H1 (cell line): ENCODE measurements at regions not wholly inside any gene's neighbourhood (a gene's known extent, or its start where the extent isn't known, plus 50 kb on each side); places are given as distances from the start of the nearest gene placed in this dataset.

Experiments
- CTCF ChIA-PET: fragments of 300-600 bp; sonication (Branson Sonifier 250); formaldehyde crosslinking; loops from one replicate; lab custom pipeline; 2021; ENCODE audit not compliant: partially characterized antibody; lab: Charles Lee
- POLR2A ChIA-PET: fragments of 300-600 bp; sonication (Branson Sonifier 250); formaldehyde crosslinking; loops from one replicate; lab custom pipeline; 2021; ENCODE audit warnings: inconsistent platforms; ENCODE audit not compliant: partially characterized antibody; lab: Charles Lee
- DNase-seq, 2 experiments: peaks; one replicate each; pipeline versions ENCODE4 v3.0.0 to v3.0.0-alpha.2; 2010 to 2022; ENCODE audit warnings: low spot score in 2 of 2, low read depth in 1 of 2, mixed read lengths in 1 of 2
- FAIRE-seq: peaks from 2 replicates; lab custom pipeline; 2011; peaks lifted over from hg19 to GRCh38; lab: Jason Lieb, UNC
- H2AFZ ChIP-seq: 2 replicates; pipeline ENCODE4 v1.8.1; 2012; ENCODE audit warnings: low read length, inconsistent platforms
- H2AK5ac ChIP-seq: 2 replicates; pipeline ENCODE4 v1.6.1; 2013; ENCODE audit warnings: low read depth, low read length
- H2BK120ac ChIP-seq: replicated peaks from 2 replicates; pipeline ENCODE3; 2013; ENCODE audit warnings: low read depth, low read length, inconsistent platforms
- H2BK12ac ChIP-seq: 2 replicates; pipeline ENCODE4 v1.6.1; 2013; ENCODE audit warnings: low read depth, low read length
- H2BK15ac ChIP-seq: 2 replicates; pipeline ENCODE4 v1.6.1; 2013; ENCODE audit warnings: low read length
- H2BK20ac ChIP-seq: 2 replicates; pipeline ENCODE4 v1.6.1; 2013; ENCODE audit warnings: low read length
- H2BK5ac ChIP-seq: 2 replicates; pipeline ENCODE4 v1.6.1; 2013; ENCODE audit warnings: low read depth, low read length
- H3K14ac ChIP-seq: 2 replicates; pipeline ENCODE4 v1.6.1; 2013; ENCODE audit warnings: inconsistent platforms; ENCODE audit not compliant: insufficient read length
- H3K18ac ChIP-seq: 2 replicates; pipeline ENCODE4 v1.6.1; 2013; ENCODE audit warnings: low read length; ENCODE audit errors: extremely low read depth
- H3K23ac ChIP-seq: 2 replicates; pipeline ENCODE4 v1.6.1; 2013; ENCODE audit warnings: inconsistent platforms; ENCODE audit not compliant: insufficient read length
- H3K23me2 ChIP-seq: 2 replicates; pipeline ENCODE4 v1.6.1; 2013; ENCODE audit warnings: low read depth, low read length
- H3K27ac ChIP-seq: 2 replicates; pipeline ENCODE4 v1.6.1; 2011; ENCODE audit warnings: low read depth, low read length, inconsistent platforms
- H3K27me3 ChIP-seq, 4 experiments: replicated peaks in 1 of 4; 1 replicate in 1 of 4; 2 replicates in 3 of 4; pipeline versions ENCODE4 v1.6.1 to v1.8.1; 2011 to 2013; ENCODE audit warnings: low read length in 3 of 4, mild to moderate bottlenecking in 3 of 4, inconsistent platforms in 2 of 4, mixed read lengths in 2 of 4, moderate library complexity in 1 of 4; ENCODE audit not compliant: control insufficient read depth in 3 of 4, insufficient read depth in 3 of 4; ENCODE audit errors: extremely low read depth in 1 of 4
- H3K36me3 ChIP-seq, 4 experiments: 2 replicates each; pipeline versions ENCODE4 v1.6.1 to v1.8.1; 2011 to 2013; ENCODE audit warnings: mild to moderate bottlenecking in 4 of 4, low read length in 3 of 4, moderate library complexity in 2 of 4, control low read depth in 1 of 4, inconsistent platforms in 1 of 4; ENCODE audit not compliant: insufficient read depth in 4 of 4, control insufficient read depth in 2 of 4
- H3K4ac ChIP-seq: replicated peaks from 2 replicates; pipeline ENCODE3; 2013; ENCODE audit warnings: low read length, low read depth, mixed read lengths, inconsistent platforms; ENCODE audit not compliant: insufficient read length
- H3K4me1 ChIP-seq, 4 experiments: replicated peaks in 1 of 4; 1 replicate in 1 of 4; 2 replicates in 3 of 4; pipeline versions ENCODE4 v1.6.1 to v1.8.1; 2011 to 2013; ENCODE audit warnings: low read length in 3 of 4, inconsistent platforms in 2 of 4, mixed read lengths in 1 of 4; ENCODE audit not compliant: insufficient read depth in 4 of 4, control insufficient read depth in 3 of 4
- H3K4me2 ChIP-seq, 2 experiments: 2 replicates each; pipeline versions ENCODE4 v1.6.1 to v1.8.1; 2011 to 2013; ENCODE audit warnings: low read depth in 2 of 2, low read length in 2 of 2, control low read depth in 1 of 2, inconsistent platforms in 1 of 2, mild to moderate bottlenecking in 1 of 2; ENCODE audit not compliant: insufficient read depth in 1 of 2
- H3K4me3 ChIP-seq, 4 experiments: fragments of 200-600, 300-600 bp in 1 of 4; sonication (generic), shearing (Covaris generic), sonication (Bioruptor Twin) in 1 of 4; 2 replicates each; pipeline versions ENCODE4 v1.5.1 to v1.8.1; 2011 to 2016; ENCODE audit warnings: low read length in 4 of 4, low read depth in 3 of 4, control low read depth in 2 of 4, inconsistent platforms in 2 of 4, mild to moderate bottlenecking in 2 of 4, mixed read lengths in 1 of 4, moderate library complexity in 1 of 4; ENCODE audit not compliant: insufficient read depth in 2 of 4; ENCODE audit errors: extremely low read depth in 1 of 4
- H3K56ac ChIP-seq: replicated peaks from 2 replicates; pipeline ENCODE3; 2013; ENCODE audit warnings: low read depth, mild to moderate bottlenecking, mixed read lengths, low read length, inconsistent platforms; ENCODE audit not compliant: insufficient read length
- H3K79me1 ChIP-seq: 2 replicates; pipeline ENCODE4 v1.6.1; 2013; ENCODE audit warnings: low read depth, low read length, control low read depth
- H3K79me2 ChIP-seq, 2 experiments: 2 replicates each; pipeline versions ENCODE4 v1.6.1 to v1.8.1; 2012 to 2013; ENCODE audit warnings: low read length in 2 of 2, mild to moderate bottlenecking in 2 of 2, inconsistent platforms in 1 of 2; ENCODE audit not compliant: insufficient read depth in 2 of 2, control insufficient read depth in 1 of 2
- H3K9ac ChIP-seq, 4 experiments: replicated peaks in 1 of 4; 1 replicate in 1 of 4; 2 replicates in 3 of 4; pipeline versions ENCODE4 v1.6.1 to v1.8.1; 2011 to 2013; ENCODE audit warnings: low read depth in 3 of 4, low read length in 3 of 4, control low read depth in 2 of 4, mild to moderate bottlenecking in 2 of 4, moderate library complexity in 2 of 4, inconsistent platforms in 1 of 4; ENCODE audit errors: extremely low read depth in 1 of 4
- H3K9me3 ChIP-seq, 2 experiments: 2 replicates each; pipeline versions ENCODE4 v1.6.1 to v1.8.1; 2012 to 2013; ENCODE audit warnings: mild to moderate bottlenecking in 2 of 2, moderate library complexity in 2 of 2, control low read depth in 1 of 2, inconsistent platforms in 1 of 2, low read depth in 1 of 2, low read length in 1 of 2, mixed read lengths in 1 of 2; ENCODE audit not compliant: insufficient read depth in 2 of 2
- H4K20me1 ChIP-seq, 2 experiments: replicated peaks in 1 of 2; 2 replicates each; pipeline versions ENCODE3 to v1.8.1; 2011 to 2013; ENCODE audit warnings: inconsistent platforms in 2 of 2, low read length in 2 of 2, mild to moderate bottlenecking in 1 of 2; ENCODE audit not compliant: insufficient read depth in 2 of 2, control insufficient read depth in 1 of 2
- H4K5ac ChIP-seq: 2 replicates; pipeline ENCODE4 v1.6.1; 2013; ENCODE audit warnings: low read length, low read depth, mixed read lengths, inconsistent platforms; ENCODE audit not compliant: insufficient read length
- H4K8ac ChIP-seq: 2 replicates; pipeline ENCODE4 v1.8.0; 2013; ENCODE audit warnings: mild to moderate bottlenecking, moderate library complexity, low read length, inconsistent platforms; ENCODE audit not compliant: insufficient read depth; ENCODE audit errors: extremely low read depth
- H4K91ac ChIP-seq: replicated peaks from 2 replicates; pipeline ENCODE3; 2013; ENCODE audit warnings: low read length, mixed read lengths, inconsistent platforms; ENCODE audit not compliant: insufficient read length
- POU5F1 ChIP-seq: IDR thresholded peaks from 2 replicates; pipeline ENCODE4 v1.6.1; 2011; ENCODE audit warnings: low read depth, mild to moderate bottlenecking, low read length, moderate library complexity
- RAD21 ChIP-seq, 2 experiments: IDR thresholded peaks in 1 of 2; conservative IDR thresholded peaks in 1 of 2; 2 replicates each; pipeline ENCODE4 v1.6.1; 2011; ENCODE audit warnings: low read depth in 2 of 2, low read length in 2 of 2, improper control_type of control experiment in 1 of 2, inconsistent platforms in 1 of 2, mild to moderate bottlenecking in 1 of 2, moderate library complexity in 1 of 2
- RBBP5 ChIP-seq: IDR thresholded peaks from 2 replicates; pipeline ENCODE4 v1.7.1; 2012; ENCODE audit warnings: low read depth, mild to moderate bottlenecking, inconsistent platforms, low read length, moderate library complexity, borderline replicate concordance
- SIX5 ChIP-seq: IDR thresholded peaks from 2 replicates; pipeline ENCODE4 v1.6.1; 2011; ENCODE audit warnings: mild to moderate bottlenecking, low read depth, low read length
- SP4 ChIP-seq: IDR thresholded peaks from 2 replicates; pipeline ENCODE4 v1.6.1; 2012; ENCODE audit warnings: low read length, inconsistent platforms
- YY1 ChIP-seq: IDR thresholded peaks from 2 replicates; pipeline ENCODE4 v1.6.1; 2011; ENCODE audit warnings: low read depth, mild to moderate bottlenecking, low read length
- ZNF274 ChIP-seq: IDR thresholded peaks from 2 replicates; pipeline ENCODE4 v1.7.0; 2012; ENCODE audit warnings: low read length, borderline replicate concordance; ENCODE audit errors: extremely low read depth
- WGBS, 2 experiments: shearing (Covaris generic) in 1 of 2; methylation state at CpG; one replicate each; pipeline versions ENCODE4 v1.1.6 to v1.1.7; 2013 to 2015; ENCODE audit warnings: low lambda C conversion rate in 2 of 2, mixed read lengths in 2 of 2, inconsistent platforms in 1 of 2, low coverage in 1 of 2, missing lambda C conversion rate in 1 of 2; ENCODE audit not compliant: insufficient replicate concordance in 2 of 2, insufficient coverage in 1 of 2, insufficient read length in 1 of 2; ENCODE audit errors: extremely low coverage in 1 of 2, missing lambda C conversion rate in 1 of 2; 5-methylcytosine and 5-hydroxymethylcytosine counted together

GRCh38 chr13:59458908-59459579, 704.7 kb downstream of the DIAPH3 start:
- Histone ChIP-seq H2BK15ac (no peak overlapping the region), H3K23me2 (no peaks in the 10 kb centered on the region), H3K4me1 (peaks cover 0 to 15% (median 5%) of the 10 kb centered on the region in 4 experiments; a peak in 2 of 7 replicates), H3K4me3 (no peak overlapping the region), H3K36me3 (no peaks in the 10 kb centered on the region), H3K27me3 (no peaks in the 10 kb centered on the region), H3K4me2 (peak overlapping the region; percentile 4 to 8; a peak in 1 of 4 replicates), H3K9ac (no peak overlapping the region), H3K79me2 (no peaks in the 10 kb centered on the region), H3K14ac (no peak overlapping the region), H2AK5ac (no peak overlapping the region), H4K20me1 (no peaks in the 10 kb centered on the region), H3K79me1 (no peaks in the 10 kb centered on the region), H3K9me3 (no peaks in the 10 kb centered on the region), H3K27ac (no peak overlapping the region), H2BK12ac (0 out of 2 replicates have a peak overlapping the region, but pooled peaks have one; percentile 13), H3K56ac (no peak overlapping the region), H2BK5ac (peak overlapping the region; percentile 6; the same call in 1 of the 2 replicates), H4K91ac (peak overlapping the region; percentile 45), H3K18ac (no peak overlapping the region), H3K23ac (no peak overlapping the region), H4K5ac (no peak overlapping the region), H3K4ac (no peak overlapping the region), H4K8ac (no peak overlapping the region), H2BK120ac (peak overlapping the region; percentile 2), H2AFZ (peak overlapping the region; percentile 8), H2BK20ac (peak overlapping the region; percentile 51; the same call in 1 of the 2 replicates)
- POLR2A ChIA-PET: interaction anchor here (0.6 to 2.1 kb wide), 3 partner anchors 10 to 18 kb away, joined by 3 to 8 read pairs (median 3); no protein-coding TSS in a partner anchor
- 58% methylated on average over 9 of the region's 9 CpGs; no CpG with 5 or more reads in 1 of the 2 experiments for WGBS, 2 experiments
- TF ChIP-seq YY1 (no peak), POU5F1 (no peak), RAD21 (IDR thresholded peaks at IDR 0.05 in 1 of 2, conservative IDR thresholded peaks at IDR 0.05 in 1 of 2; ENCODE audit: low read depth in 2 of 2, low read length in 2 of 2) (no peak), RBBP5 (no peak), SP4 (no peak), SIX5 (no peak), ZNF274 (no peak)
- peak; percentile 42 for FAIRE-seq
- no peak for DNase-seq
- CTCF ChIA-PET: interaction anchor here (0.6 to 2.4 kb wide), 14 partner anchors 10 to 851 kb away, joined by 3 to 9 read pairs (median 4); no protein-coding TSS in a partner anchor
